ENCODE measurements at regions not wholly inside any gene's neighbourhood (a gene's known extent, or its start where the extent isn't known, plus 50 kb on each side); places are given as distances from the start of the nearest gene placed in this dataset.
"Not testable (repeated sequence)": the region's sequence is repeated elsewhere in the genome, so short reads cannot be mapped to it uniquely, and the experiment has no call there.

GRCh38 chr6:57901445-57901844, 584.0 kb downstream of the PRIM2 start:
- DNase-seq (ENCODE audit: low spot score); CTCF ChIA-PET (ENCODE audit: low intra/inter-chr PET ratio, low total read pairs); H3K79me2 ChIP-seq (ENCODE audit: insufficient read depth, low read length); H3K4me2 ChIP-seq (ENCODE audit: low read depth, low read length); POLR2A ChIA-PET; H3K27ac ChIP-seq (ENCODE audit: extremely low read length, insufficient read depth, low read length); H4K20me1 ChIP-seq (ENCODE audit: insufficient read depth, low read length); H3K9me3 ChIP-seq (ENCODE audit: low read length); H3K4me1 ChIP-seq (ENCODE audit: insufficient read depth, low read length); H3K36me3 ChIP-seq (replicated peaks in 1 of 2; ENCODE audit: control insufficient read depth in 1 of 2, insufficient read depth in 2 of 2, low read length in 2 of 2); H2AFZ ChIP-seq (ENCODE audit: low read length); ATAC-seq; FAIRE-seq; intact Hi-C loops (cut with micrococcal nuclease; ENCODE audit: unreplicated experiment); BruUV-seq (replicated peaks); in situ Hi-C loops (cut with HindIII; ENCODE audit: extremely low pct_ligation_motif_present, low pct_unique_long_range_greater_than_20kb); H3K9ac ChIP-seq (ENCODE audit: insufficient read depth, low read depth, low read length); H3K27me3 ChIP-seq (ENCODE audit: control insufficient read depth in 1 of 2, insufficient read depth in 2 of 2, low read length in 2 of 2); H3K4me3 ChIP-seq (replicated peaks in 1 of 3; ENCODE audit: insufficient read depth in 1 of 3, low read depth in 2 of 3, low read length in 3 of 3): not testable (repeated sequence)
- 84% methylated on average over 3 of the region's 3 CpGs for WGBS (ENCODE audit: low lambda C conversion rate)

- H3K27ac ChIP-seq (ENCODE audit: extremely low read length, insufficient read depth, low read length); intact Hi-C loops (cut with micrococcal nuclease; ENCODE audit: unreplicated experiment); H3K4me1 ChIP-seq (ENCODE audit: insufficient read depth, low read length); POLR2A ChIA-PET; DNase-seq (ENCODE audit: low spot score); H3K9me3 ChIP-seq (ENCODE audit: low read length); CTCF ChIA-PET (ENCODE audit: low intra/inter-chr PET ratio, low total read pairs); FAIRE-seq; H3K4me2 ChIP-seq (ENCODE audit: low read depth, low read length); in situ Hi-C loops (cut with HindIII; ENCODE audit: extremely low pct_ligation_motif_present, low pct_unique_long_range_greater_than_20kb); H3K4me3 ChIP-seq (replicated peaks in 1 of 3; ENCODE audit: insufficient read depth in 1 of 3, low read depth in 2 of 3, low read length in 3 of 3); ATAC-seq; H3K27me3 ChIP-seq (ENCODE audit: control insufficient read depth in 1 of 2, insufficient read depth in 2 of 2, low read length in 2 of 2); H3K36me3 ChIP-seq (replicated peaks in 1 of 2; ENCODE audit: control insufficient read depth in 1 of 2, insufficient read depth in 2 of 2, low read length in 2 of 2); H2AFZ ChIP-seq (ENCODE audit: low read length); BruUV-seq (replicated peaks); H4K20me1 ChIP-seq (ENCODE audit: insufficient read depth, low read length); H3K9ac ChIP-seq (ENCODE audit: insufficient read depth, low read depth, low read length); H3K79me2 ChIP-seq (ENCODE audit: insufficient read depth, low read length): not testable (repeated sequence)
- 59% methylated on average over 6 of the region's 6 CpGs for WGBS (ENCODE audit: low lambda C conversion rate)
These were observed 586.9 kb downstream of the PRIM2 start for GRCh38 chr6:57904356-57904755.

DNA sequence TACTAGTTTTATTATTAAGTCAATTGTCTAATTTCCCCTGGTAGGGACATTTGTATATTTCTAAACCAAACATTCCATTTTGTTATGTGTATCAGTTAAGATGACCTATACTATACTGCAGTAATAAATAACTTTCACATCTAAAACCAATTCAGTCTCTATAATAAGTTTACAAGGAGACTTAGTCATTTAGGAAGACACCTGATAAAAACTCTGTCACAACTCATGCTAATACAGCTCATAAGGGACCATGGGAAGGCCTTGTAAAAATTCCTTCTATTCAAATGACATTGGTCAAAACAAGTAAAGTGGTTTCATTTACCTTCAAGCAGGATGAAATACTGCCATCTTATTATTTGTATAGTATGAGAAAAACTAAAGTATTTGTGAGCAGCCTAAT, 597.9 kb downstream of the PRIM2 start:
- BruUV-seq (replicated peaks); ATAC-seq; H3K4me1 ChIP-seq (ENCODE audit: insufficient read depth, low read length); H3K36me3 ChIP-seq (replicated peaks in 1 of 2; ENCODE audit: control insufficient read depth in 1 of 2, insufficient read depth in 2 of 2, low read length in 2 of 2); H3K9me3 ChIP-seq (ENCODE audit: low read length); H3K79me2 ChIP-seq (ENCODE audit: insufficient read depth, low read length); H2AFZ ChIP-seq (ENCODE audit: low read length); H3K27me3 ChIP-seq (ENCODE audit: control insufficient read depth in 1 of 2, insufficient read depth in 2 of 2, low read length in 2 of 2); CTCF ChIA-PET (ENCODE audit: low intra/inter-chr PET ratio, low total read pairs); H3K27ac ChIP-seq (ENCODE audit: extremely low read length, insufficient read depth, low read length); DNase-seq (ENCODE audit: low spot score); H3K9ac ChIP-seq (ENCODE audit: insufficient read depth, low read depth, low read length); FAIRE-seq; H3K4me2 ChIP-seq (ENCODE audit: low read depth, low read length); in situ Hi-C loops (cut with HindIII; ENCODE audit: extremely low pct_ligation_motif_present, low pct_unique_long_range_greater_than_20kb); H3K4me3 ChIP-seq (replicated peaks in 1 of 3; ENCODE audit: insufficient read depth in 1 of 3, low read depth in 2 of 3, low read length in 3 of 3); POLR2A ChIA-PET; H4K20me1 ChIP-seq (ENCODE audit: insufficient read depth, low read length); intact Hi-C loops (cut with micrococcal nuclease; ENCODE audit: unreplicated experiment): not testable (repeated sequence)

- ATAC-seq; H3K4me3 ChIP-seq (replicated peaks in 1 of 3; ENCODE audit: insufficient read depth in 1 of 3, low read depth in 2 of 3, low read length in 3 of 3); intact Hi-C loops (cut with micrococcal nuclease; ENCODE audit: unreplicated experiment); H3K36me3 ChIP-seq (replicated peaks in 1 of 2; ENCODE audit: control insufficient read depth in 1 of 2, insufficient read depth in 2 of 2, low read length in 2 of 2); H3K9me3 ChIP-seq (ENCODE audit: low read length); in situ Hi-C loops (cut with HindIII; ENCODE audit: extremely low pct_ligation_motif_present, low pct_unique_long_range_greater_than_20kb); FAIRE-seq; H4K20me1 ChIP-seq (ENCODE audit: insufficient read depth, low read length); CTCF ChIA-PET (ENCODE audit: low intra/inter-chr PET ratio, low total read pairs); H3K4me2 ChIP-seq (ENCODE audit: low read depth, low read length); BruUV-seq (replicated peaks); POLR2A ChIA-PET; H2AFZ ChIP-seq (ENCODE audit: low read length); H3K79me2 ChIP-seq (ENCODE audit: insufficient read depth, low read length); H3K4me1 ChIP-seq (ENCODE audit: insufficient read depth, low read length); DNase-seq (ENCODE audit: low spot score); H3K9ac ChIP-seq (ENCODE audit: insufficient read depth, low read depth, low read length); H3K27ac ChIP-seq (ENCODE audit: extremely low read length, insufficient read depth, low read length); H3K27me3 ChIP-seq (ENCODE audit: control insufficient read depth in 1 of 2, insufficient read depth in 2 of 2, low read length in 2 of 2): not testable (repeated sequence)
- 92% methylated on average over 2 of the region's 2 CpGs for WGBS (ENCODE audit: low lambda C conversion rate)
These were observed 625.5 kb downstream of the PRIM2 start for GRCh38 chr6:57942966-57943365.

Measured in HepG2 (cell line).